Left ventricle myocardium superior (tissue), 1 donor: ENCODE measurements at regions not wholly inside any gene's neighbourhood (a gene's known extent, or its start where the extent isn't known, plus 50 kb on each side); places are given as distances from the start of the nearest gene placed in this dataset. TPM values are rescaled to one million over a fixed set of nuclear protein-coding genes. Genes with fewer than 3 reads are reported as not detected.

Experiments
- ATAC-seq: fragments of 200-7000 bp; cut with Tn5 transposase; one replicate; pipeline ENCODE4 v1.9.1; 2020; ENCODE audit warnings: mild to moderate bottlenecking, moderate library complexity
- DNase-seq: peaks from one replicate; pipeline ENCODE4 v3.0.0-alpha.2; 2020
- intact Hi-C: fragments of 100-400 bp; cut with micrococcal nuclease; formaldehyde crosslinking; loops from one replicate; pipeline ENCODE4 v1.11.0; 2022
- microRNA-seq: library from miRNA; unstranded; fragments of <30 nt; microRNA quantifications from one replicate; pipeline ENCODE4 v1.2.0, GENCODE V29; 2020; ENCODE audit warnings: borderline number of aligned reads
- donor health status: DM: no; HTN: yes; CAD: no; lungs with severe emphysema.

DNA sequence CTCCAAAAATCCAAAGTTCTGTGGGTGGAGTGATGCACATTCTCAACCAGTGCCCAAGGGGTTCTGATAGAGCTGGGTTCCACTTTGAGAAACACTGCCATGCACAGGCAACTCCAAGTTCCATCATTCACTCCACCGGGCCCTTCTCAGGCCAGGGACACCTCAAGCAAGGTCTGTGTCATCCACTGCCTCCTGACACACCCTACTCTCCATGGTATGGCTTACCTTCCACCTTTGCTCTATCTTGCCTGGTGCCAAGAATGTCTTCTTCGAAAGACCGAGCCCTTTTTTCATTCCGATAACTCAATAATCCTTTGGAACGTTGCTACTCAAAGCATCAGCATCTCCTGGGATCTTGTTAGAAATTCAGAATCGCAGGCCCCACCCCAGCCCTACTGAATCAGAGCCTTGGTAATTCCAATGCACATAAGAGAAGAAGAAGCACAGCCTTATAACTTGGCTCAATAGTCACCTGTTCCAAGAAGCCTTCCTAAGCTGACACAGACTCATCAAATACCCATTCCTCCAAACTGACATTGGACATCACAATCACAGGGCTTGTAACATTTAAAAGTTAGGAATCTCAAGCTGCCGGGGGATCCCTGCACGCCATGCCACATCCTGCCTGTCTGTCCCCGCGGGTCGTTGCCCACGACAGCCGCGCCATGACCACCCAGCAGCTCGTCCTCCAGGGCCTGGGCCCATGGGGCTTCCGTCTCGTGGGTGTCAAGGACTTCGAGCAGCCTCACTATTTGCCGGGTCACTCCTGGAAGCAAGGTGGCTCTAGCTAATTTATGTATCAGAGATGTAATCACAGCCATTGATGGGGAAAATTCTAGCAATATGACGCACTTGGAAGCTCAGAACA lies 66.4 kb downstream of the VCPKMT start:
- intact Hi-C loops = no loop called here
- DNase-seq = no peak
- no peak for ATAC-seq

DNA sequence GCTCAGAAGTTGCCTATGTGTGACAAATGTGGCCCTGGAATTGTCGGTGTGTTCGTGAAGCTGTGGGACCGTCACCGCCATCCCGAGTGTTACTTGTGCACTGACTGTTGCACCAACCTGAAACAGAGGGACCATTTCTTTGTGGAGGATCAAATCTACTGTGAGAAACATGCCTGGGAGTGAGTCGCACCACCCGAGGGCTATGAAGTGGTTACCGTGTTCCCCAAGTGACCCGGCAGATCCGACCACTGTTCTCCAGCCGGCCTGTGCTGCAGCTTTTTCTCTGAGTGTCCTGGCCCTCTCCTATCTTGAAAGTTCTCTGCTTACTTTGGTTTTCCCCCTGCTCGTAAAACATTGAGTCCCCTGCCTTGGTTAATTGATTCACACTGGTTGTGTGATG lies 65.3 kb downstream of the VCPKMT start:
- intact Hi-C loops = no loop called here
- DNase-seq (no peak), ATAC-seq (no peak)

DNA sequence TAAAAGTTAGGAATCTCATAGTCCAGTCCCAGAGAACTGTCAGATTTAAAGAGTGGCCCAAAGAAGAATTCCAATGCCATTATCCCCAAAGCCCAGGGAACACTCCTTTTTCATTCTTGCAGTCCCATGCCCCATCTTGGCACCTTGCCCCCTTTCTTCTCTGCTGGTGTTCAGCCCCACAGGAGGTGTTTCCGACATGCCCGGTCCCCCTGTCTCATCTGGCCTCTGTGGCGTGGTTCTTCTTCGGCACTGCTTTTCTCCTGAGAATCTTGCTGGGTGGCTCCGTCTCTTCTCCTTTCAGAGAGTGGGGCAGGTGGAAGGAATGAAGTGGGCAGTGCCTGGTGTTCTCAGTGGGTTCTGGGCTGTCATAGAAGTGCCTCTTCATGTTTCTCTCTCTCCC lies 64.7 kb downstream of the VCPKMT start:
- ATAC-seq (no peak), DNase-seq (no peak)
- intact Hi-C loops = no loop called here

DNA sequence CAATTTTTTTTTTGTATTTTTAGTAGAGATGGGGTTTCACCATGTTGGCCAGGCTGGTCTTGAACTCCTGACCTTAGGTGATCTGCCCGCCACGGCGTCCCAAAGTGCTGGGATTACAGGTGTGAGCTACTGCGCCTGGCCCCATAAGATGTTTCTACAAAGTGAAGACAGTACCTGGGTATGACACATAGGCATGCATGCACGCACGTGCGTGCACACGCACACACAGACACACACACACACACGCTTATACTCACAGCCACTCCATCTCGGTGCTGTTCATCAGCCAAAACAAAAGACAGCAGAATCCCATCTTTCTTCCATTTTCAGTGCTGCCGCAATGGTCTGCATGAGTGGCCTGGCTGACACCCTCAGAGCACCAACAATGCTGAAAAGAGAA lies 63.9 kb downstream of the VCPKMT start:
- intact Hi-C loops = no loop called here

DNA sequence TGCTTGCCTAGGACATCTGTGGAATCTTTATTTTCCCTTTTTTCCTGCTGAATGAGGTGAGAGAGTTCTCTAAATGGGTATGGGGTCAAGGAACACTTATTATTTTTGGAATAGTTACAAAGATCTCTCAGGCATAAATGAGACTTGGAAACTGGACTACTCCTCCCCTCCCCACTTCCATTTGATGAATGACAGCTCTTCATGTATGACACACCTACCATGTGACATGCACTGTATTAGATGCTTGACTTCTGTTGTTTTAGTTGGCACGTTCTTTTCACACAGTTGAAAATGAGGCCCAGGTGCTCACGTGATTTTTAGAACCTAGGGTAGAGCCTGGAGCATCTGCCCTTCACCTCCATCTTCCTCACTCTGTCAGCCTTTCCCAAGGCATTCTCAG lies 62.4 kb downstream of the VCPKMT start:
- ATAC-seq (no peak), DNase-seq (no peak)
- intact Hi-C loops = no loop called here

More for the DNA sequence above, 63.9 kb downstream of the VCPKMT start:
- DNase-seq (no peak), ATAC-seq (no peak)

DNA sequence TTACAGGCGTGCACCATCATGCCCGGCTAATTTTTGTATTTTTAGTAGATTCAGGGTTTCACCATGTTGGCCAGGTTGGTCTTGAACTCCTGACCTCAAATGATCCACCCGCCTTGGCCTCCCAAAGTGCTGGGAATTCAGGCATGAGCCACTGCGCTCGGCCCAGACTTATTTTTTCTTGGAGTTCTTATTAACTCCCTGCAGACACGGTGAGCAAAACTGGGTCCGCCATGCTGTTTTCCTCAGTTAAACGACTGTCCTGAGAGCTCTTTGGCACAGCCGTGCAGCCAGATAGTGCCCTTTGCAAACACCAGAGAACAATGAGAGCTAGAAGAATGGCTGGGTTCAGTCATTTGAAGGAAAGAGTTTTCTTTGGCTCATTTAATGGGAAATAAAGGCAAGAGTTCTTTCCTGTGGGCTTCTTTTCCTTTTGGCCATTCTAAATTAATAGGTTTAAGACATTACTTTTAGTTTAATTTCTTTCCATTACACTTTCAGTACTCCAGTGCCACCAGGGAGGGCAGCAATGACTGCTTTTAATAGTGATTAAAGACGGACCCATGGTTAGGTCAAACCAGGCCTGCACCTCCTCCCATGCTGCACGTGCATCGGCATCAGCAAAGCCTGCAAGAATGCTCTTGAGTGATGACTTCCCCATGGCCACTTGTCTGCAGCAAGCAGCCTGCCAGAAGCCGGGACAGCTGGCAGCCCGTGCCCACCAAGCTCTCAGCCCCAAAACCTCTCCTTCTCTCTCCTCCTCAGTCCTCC lies 60.7 kb downstream of the VCPKMT start:
- DNase-seq = peak; percentile 44
- intact Hi-C loops = no loop called here
- ATAC-seq = peak; percentile 43

DNA sequence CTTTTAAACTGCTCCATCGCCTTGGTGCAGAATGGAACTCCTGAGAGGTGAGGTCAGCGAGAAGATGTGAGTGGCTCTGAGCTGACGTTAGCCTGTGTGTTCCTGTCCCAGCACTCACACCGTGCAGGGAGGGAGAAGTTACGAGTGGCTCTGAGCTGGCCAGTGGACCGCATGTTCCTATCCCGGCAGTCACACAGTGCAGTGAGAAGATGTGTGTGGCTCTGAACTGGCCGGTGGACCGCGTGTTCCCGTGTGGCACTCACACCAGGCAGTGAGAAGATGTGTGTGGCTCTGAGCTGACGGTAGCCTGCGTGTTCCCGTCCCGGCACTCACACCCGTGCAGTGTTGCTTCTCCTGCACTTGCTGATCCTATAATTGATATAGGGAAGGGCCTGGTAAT lies 59.9 kb downstream of the VCPKMT start:
- DNase-seq = no peak
- intact Hi-C loops = no loop called here
- peak; percentile 40 for ATAC-seq

DNA sequence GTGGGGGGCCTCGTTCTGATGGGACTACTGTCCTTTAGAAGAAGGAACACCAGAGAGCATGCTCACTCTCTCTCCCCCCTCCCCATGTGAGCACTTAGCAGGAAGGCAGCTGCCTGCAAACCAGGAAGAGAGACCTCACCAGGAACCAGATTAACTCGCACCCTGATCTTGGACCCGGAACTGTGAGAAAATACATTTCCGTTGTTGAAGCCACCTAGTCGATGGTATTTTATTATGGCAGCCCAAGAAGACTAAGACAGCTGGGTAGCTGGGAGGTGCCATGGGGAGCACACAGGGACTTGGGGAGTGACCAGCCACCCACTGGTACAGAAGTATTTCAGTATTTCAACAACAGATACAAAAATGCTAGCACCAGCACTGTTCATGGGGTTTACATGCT lies 59.0 kb downstream of the VCPKMT start:
- intact Hi-C loops = no loop called here
- ATAC-seq (no peak), DNase-seq (no peak)

DNA sequence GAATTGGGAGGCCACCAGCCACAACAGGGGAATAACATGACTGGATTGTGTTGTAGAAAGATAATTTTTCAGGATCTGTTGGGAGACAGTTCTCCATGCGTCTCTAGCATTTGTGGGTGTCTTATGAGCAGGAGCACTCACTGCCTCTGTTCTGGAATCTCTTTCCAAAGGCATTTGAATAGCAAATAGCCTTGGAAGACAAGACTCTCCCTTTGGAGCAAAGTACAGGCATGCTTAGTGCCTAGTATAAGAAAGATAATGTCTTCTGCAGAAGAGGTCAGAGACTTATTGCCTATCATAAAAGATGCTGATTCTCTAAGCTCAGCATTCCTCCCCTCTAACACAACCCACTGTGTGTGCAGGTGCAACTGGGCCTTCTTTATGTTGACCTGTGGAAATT lies 58.3 kb downstream of the VCPKMT start:
- ATAC-seq (no peak), DNase-seq (no peak)
- intact Hi-C loops = no loop called here

Small RNAs in the stretch of these regions (microRNA-seq; reads per million reads assigned to microRNA genes)
- gene MIR6076 = not detected
